ENCODE measurements at regions not wholly inside any gene's neighbourhood (a gene's known extent, or its start where the extent isn't known, plus 50 kb on each side); places are given as distances from the start of the nearest gene placed in this dataset.
"Not testable (repeated sequence)": the region's sequence is repeated elsewhere in the genome, so short reads cannot be mapped to it uniquely, and the experiment has no call there.

DNA sequence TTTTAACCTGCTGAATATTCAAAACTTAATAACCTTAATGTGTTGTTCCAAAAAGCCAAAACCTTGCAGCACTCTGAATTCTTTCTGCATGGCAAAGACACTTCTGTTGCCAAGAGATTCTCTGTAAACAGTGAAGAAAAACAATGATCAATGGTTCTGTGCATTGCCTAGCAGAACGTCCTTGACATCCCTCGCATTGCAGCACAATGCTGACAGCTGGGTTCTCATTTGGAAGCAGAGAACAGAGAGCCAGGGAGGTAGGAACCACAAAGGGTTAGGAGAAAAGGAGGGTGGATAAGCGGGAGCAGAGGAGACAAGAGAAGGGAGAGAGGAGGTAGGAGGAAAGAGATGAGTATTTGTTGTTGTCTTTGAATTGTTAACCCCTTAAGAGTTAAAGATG, 501.1 kb downstream of the NAV3 start:
- DNase-seq = peak in 2 of 51 donors; percentile 2

DNA sequence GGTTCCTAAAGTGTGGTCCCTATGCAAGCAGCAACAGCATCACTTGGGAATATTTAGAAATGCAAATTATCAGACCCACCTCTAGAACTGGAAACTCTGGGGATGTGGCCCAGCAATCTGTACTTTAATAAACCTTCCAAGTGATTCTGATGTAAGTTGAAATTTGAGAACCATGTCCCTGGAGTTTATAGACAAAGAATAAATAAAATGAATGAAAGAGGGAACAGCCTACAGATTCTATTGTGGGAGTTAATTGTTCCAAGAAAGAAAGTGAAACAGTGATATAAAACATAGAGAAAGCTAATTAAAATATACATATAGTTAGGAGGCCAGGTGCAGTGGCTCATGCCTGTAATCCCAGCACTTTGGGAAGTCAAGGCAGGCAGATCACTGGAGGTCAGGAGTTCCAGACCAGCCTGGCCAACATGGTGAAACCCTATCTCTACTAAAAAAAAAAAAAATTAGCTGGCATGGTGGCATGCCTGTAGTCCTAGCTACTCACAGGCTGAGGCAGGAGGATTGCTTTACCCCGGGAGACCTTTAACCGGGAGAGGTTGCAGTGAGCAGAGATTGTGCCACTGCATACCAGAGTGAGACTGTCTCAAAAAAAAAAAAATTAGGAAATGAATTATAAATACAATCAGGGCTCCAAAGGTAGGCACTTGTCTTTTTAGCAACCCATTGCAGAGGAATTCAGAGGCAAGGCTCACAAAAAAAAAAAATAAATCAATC, 507.5 kb downstream of the NAV3 start:
- DNase-seq = no peak

DNA sequence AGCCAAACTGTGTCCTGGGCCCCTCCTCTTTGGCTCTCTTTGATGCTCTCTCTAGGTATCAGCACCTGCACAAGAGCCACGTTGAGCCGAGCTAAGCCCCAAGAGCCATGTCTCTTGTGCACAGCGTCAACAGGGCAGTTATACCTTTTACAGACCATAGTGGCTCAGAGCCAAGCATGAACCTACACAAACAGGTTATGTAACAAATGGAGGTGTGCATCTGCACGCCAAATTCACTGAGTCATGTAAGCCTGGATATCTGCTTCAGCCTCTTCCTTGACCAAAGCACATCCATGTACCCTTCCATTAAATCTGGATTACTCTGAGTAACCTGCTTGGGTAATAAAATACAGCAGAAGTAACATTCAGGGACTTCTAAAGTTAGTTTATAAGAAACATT, 509.7 kb downstream of the NAV3 start:
- no peak for DNase-seq

DNA sequence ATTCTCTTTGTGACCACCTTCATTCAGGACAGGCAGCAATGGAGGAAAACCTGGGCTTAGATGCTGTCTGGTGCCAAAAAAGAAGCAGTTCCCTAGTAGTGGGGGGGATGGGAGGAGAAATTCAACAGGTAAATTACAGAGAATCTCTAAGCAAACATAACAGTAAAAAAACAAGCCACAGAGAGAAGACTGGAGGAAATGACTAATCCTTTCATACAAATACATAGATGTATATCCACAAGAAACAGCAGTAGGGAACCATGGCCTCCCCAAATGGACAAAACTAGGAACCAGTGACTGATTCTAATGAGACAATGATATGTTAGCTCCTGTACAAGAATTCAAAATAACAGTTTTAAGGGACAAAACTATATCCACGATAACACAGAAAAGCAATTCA, 513.0 kb downstream of the NAV3 start:
- no peak for DNase-seq

DNA sequence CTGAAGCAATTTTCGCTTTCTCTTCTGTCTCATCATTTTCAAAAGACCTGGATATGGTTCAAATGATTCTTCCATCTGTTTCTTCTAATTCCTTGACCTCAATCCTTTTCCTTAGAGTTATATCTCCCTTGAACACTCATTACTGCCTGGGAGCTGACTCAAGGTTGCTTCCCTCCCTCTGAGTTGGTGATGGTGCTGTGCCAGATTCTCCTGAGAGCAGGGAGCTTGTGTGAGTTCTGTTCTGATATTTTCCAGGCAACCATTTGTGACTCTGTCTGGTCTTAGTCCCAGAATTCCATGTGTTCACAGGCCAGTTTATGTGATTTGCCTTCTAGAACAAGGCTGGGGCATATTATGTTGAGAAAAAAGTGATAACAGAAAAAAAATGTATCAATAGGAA, 505.1 kb upstream of the SYT1 start:
- DNase-seq = no peak

DNA sequence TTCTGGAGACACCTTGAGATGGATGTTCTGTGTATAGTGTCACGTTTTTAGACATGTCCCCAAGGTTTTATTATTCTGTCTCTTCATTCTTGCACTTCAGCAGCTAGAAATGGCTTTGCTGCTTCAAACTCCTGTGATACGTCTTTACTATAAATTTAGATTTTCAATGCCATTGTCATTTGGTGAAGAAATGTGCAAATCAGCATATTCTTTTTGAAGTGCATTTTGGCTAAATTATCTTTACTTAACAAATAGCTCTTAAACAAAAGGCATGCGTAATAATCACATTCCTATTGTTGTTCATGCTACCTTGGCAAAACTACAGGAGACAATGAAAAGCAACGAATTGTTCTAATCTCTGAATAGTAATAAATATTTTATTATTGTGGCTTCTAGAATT, 502.9 kb upstream of the SYT1 start:
- no peak for DNase-seq

DNA sequence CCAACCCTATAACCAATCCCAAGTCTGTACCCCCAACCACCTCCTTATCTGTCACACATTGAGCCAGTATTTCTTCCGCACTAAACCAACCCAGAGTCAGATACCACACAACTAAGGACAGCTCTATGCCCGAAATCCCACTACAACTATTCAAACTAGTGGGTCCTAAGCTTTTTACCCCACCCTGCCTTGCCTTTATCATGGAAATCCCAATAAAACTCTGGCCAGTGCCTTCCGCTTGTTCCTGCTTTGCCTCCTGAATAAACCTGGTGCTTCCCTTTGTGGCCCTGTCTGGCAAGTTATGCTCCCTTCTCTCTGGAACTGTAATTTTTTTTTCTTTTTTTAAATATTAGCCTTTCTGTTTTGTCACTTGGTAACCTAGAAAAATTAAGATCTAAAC, 493.3 kb upstream of the SYT1 start:
- no peak for DNase-seq

DNA sequence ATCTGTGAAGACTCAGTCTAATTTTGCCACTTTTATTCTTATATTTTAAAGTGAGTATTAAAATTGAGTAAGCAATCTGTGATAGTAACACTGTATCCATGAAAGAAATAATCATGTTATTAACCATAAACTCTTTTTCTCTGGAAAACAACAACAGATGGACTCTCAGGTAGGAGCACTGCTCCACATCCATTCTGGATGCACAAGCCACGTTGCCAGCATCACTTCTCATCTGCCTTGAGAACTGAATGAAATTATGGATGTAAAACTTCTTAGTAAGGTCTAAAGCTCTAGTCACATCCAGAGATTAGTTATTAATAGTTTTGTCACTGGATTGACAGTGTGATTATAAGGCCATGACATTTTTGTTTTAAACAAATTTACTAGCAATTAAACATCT, 489.1 kb upstream of the SYT1 start:
- no peak for DNase-seq

DNA sequence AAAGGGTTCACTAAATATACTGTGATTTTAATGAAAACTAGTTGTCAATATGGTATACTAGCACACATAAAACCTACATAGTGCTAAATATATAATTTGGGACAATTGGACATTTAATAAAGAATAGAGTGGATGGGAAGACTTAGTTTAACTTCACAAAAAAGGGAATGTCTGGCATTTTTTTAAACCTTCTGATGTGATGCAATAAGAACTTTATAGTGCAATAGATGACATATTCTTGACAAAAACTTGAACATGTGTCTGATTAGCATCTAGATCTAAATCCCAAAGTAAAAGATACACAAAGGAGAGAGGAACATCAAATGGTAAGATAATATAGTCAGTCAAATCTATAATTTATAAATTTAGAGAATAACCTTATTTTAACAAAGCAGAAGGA, 488.3 kb upstream of the SYT1 start:
- DNase-seq = no peak

DNA sequence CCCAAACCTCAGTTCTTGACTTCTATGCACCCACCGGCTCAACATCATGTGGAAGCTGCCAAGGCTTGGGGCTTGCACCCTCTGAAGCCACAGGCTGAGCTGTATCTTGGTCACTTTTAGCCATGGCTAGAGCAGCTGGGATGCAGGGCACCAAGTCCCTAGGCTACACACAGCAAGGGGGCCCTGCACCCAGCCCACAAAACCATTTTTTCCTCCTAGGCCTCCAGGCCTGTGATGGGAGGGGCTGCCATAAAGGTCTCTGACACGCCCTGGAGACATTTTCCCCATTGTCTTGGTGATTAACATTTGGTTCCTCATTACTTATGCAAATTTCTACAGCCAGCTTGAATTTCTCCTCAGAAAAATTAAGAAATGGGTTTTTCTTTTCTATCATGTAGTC, 485.5 kb upstream of the SYT1 start:
- not testable (repeated sequence) for DNase-seq

DNA sequence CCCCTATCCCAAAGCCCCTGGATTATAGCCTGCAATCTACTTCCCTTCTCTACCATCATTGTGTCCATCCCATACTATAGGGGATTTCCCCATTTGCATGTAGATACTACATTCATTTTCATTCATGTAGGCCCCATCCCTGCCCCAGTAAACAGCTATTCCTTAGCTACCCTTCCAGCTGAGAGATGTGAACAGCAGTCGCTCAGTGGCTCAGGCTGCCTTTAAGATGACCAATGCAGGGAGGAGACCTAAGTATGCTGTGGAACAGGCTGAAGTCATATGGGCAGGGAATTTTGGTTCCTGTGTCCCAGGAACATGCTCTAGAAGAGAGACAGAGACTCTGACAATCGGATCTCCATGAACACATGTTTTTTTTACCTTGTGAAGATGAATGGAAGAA, 481.2 kb upstream of the SYT1 start:
- DNase-seq = no peak

DNA sequence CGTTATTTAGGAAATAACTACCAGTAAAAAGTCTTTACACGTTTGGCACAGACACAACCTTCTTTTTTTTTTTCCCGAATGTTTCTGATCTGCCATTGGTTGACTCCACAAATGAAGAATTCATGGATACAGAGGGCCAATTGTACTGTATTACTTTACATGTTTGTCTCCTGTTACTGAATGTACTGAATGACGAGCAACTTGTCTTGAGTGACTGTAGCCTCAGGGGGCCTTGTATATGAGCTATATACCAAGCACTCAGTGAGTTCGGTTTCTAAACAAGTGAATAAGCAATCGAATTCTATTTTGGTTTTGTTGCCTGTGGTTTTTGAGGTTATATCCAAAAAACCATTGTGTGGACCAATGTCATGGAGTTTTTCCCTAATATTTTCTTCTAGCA, 480.0 kb upstream of the SYT1 start:
- DNase-seq = no peak

DNA sequence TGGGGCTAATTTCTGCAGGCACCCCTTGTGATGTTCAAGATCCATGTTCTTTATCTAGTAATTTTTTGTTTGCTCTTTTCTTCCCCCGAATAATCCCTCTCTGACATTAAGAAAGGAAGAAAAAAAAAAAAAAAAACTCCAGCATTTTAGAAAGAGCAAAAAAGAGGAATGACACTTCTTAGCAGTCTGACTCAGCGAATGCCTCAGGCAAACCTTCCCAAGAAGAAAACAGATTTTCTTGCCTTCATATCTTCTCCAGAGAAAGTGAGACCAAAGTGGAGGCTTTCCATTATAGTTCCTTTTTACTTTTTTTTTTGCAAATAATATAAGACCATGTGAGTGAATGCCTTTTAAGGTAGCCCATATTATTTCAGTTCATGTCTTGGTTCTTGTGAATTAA, 479.0 kb upstream of the SYT1 start:
- DNase-seq = no peak

DNA sequence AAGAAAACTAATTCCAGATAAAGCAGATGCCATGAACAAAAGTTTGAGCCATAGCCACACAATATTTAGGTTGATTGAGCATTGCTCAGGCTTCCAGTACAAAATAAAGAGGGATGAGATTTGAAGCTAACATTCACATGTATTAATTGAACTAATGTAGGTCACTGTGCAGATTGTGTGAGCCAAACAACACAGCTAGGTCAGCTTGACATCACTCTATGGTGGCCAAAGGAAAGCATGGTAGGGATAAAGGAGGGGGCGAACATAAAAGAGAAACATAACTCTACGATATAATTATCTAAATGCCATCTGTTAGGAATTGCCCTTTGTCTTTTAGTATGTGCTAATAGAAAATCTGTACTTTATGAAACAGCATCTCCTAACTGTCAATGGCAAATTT, 477.7 kb upstream of the SYT1 start:
- DNase-seq = no peak

DNA sequence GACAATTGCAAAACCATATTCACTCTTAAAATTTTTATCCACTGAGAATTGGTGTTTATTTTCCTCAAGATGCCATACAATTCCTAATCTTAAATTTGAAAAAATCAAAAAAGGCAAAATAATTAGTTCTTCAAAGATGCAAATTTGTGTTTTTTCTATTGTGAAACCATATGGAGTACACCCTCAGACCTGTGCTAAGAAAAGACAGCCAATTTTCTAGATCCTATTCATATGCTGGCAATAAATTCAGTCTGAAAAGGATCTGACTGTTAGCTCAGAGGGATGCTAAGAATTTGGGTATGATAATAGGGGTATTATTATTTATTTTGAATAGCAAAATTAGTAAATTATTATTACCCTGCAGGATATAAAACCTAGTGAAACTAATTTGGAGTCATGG, 476.9 kb upstream of the SYT1 start:
- no peak for DNase-seq

DNA sequence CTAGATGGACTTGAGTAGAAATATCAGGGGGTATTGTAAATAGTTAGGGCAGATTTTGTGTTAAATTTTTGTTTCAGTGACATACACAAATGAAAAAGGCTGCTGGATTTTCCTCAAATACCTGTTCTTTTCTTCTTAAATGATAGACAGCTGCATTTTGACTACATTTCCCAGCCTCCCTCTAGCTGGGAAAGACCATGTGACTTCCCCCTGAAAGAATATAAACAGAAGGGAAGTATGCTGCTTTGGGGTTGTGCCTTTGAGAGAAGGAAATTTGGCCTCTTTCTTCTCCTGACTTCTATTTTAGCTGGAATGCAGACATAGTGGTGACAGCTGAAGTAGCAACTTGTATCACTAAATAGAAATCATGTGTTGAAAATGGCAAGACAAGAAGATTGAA, 476.1 kb upstream of the SYT1 start:
- DNase-seq = no peak

DNA sequence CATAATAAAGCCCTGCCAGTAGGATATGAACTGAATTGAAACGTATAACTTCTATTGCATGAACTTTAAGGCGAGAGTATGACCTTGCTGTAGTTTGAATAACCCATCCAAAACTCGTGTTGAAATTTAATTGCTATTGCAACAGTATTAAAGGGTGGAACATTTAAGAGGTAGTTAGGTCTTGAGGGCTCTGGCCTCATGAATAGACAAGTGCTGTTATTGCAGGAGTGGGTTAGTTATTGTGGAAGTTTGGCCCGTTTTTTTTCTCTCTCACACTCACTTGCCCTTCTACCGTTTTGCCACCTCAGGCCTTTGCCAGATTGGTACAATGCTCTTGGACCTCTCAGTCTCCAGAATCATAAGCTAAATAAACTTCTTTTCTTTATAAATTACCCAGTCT, 473.7 kb upstream of the SYT1 start:
- no peak for DNase-seq

DNA sequence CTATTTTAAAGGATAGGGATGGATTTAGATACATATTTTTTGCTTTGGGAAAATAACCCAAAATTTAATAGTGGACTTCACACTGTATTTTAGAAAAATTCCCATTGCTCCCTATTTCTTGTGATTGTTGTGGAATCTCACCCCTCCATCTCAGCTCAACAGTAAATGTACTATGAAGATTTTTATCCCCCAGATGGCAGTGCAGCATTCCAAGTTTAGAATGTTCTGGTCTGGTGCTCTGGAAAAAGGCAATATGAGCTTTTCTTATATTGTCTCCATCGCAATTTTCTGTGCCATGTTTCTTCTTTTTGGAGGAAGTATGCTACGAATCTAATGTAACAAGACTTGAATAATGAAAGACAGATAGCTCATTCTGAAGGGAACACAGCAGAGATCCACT, 471.7 kb upstream of the SYT1 start:
- peak in 1 of 51 donors; percentile 25 for DNase-seq

DNA sequence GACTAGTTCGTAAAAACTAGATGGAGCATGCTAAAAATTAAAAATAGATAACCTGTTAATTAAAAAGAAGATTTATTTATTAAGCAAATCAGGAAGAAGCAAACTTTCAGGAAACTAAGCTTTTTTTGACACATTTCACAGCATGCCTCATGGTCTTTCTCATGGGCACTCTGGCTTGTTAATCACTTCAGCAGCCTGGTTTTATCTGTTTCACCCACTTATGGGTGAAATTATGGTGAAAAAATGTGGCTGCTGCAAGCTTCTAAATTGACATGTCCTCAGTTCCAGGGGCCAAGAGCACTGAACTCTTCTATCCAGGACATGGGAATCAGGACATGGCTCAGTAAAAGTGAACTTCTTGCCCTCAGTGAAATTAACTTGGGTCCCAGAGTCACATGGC, 468.6 kb upstream of the SYT1 start:
- DNase-seq = no peak

DNA sequence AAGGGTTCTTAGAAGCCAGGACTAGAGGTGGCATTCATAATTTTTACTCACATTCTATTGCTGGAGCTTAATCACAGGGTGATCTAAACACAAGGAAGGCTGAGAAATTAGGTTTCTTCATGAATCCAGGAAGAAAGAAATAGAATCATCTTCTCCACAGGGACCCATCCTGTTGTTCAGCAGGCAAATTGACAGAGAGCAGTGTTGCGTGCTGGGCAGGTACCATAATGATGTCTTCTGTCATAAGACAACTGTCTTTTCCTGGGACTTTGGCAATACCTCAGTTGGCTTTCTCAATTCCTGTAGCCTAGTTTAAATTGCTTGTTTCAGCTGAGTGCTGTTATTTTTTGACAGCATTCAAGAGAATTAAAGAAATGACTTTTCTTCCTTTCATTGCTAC, 468.0 kb upstream of the SYT1 start:
- DNase-seq = no peak

DNA sequence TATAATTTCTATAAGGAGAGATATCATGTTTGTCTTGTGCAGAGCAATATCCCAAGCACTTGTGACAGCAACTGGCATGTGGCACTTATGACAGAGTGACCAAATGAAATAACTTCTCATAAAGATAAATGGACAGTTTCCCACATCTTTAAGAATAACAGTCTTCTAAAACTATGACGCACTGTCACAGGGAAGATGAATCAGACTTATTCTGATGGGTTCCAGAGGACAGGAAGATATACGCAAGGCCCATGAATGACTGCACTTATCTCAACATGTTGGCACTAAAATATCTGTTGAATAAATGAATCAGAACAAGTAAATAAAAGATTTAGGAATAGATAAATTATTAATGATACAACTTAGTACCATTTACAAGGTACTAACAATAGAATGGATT, 465.8 kb upstream of the SYT1 start:
- DNase-seq = no peak

DNA sequence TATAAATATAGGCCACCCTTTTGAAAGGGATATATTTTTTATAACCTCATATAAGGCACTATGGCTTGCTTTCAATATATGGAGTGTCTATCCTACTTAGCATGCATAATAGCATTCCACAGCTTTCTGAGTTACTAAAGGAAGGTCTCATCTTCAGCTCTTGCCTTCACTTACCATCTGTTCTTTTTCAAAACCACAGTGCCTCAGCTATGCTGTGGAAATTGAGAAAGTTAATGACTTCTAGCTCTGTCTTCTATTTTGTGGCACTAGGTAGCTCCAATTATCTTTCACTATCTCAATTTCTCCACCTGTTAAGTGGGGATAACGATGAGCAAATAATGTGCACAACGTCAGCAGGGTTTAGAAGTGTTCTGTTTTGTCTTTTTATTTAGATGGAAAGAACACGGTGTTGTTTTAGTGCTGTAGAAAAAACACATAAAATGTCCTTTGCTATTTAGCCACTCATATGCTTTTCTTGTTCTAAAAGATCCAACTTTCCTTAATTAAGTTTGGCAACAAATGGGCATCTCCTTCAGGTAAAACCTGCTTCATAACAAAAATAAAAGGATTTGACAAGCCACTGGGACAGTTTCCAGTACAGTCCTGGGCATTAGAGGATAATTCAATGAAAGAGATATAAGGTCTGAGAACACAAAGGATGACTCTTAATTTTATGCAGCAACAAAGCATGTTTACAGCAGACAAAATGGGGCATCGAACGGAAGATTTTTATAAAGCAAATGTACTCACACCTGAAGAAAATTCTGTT, 462.0 kb upstream of the SYT1 start:
- DNase-seq = no peak

DNA sequence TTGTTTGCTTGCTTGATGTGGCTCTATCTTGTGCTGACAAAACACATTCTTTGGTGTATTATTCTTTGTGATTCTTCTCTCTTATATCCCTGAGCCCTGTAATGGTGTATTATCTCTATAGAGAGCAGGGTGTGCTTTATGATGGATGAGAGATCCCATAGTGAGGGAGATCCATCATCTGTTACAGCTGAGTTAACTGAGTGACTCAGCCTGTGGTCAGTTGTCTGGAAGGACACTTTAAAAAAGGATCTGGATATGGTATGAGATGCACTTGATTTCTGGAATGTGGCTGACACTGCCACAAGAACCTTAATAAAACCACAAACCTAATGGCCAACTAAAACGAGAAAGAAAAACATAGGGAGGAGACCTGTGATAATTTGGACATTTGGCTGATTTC, 461.4 kb upstream of the SYT1 start:
- DNase-seq = no peak

DNA sequence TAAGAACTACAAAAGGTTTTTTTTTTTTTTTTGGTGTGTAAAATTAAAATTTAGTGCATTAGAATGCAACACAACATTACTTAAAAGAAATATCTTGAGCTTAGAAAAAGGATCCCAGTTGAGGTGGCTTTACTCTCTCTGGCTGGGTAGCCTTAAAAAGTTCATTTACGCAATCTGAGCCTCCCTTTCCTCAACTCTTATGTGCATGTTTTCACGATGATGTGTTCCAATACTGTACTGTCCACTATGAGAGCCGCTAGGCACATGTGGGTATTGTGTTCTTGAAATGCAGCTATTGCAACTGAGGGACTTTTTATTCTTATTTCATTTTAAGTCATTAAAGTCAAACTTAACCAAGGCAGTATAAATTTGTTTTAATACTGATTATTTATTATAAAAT, 460.9 kb upstream of the SYT1 start:
- no peak for DNase-seq
